Prostate gland (tissue), 2 donors: ENCODE measurements at regions not wholly inside any gene's neighbourhood (a gene's known extent, or its start where the extent isn't known, plus 50 kb on each side); places are given as distances from the start of the nearest gene placed in this dataset.
"Not testable (repeated sequence)": the region's sequence is repeated elsewhere in the genome, so short reads cannot be mapped to it uniquely, and the experiment has no call there.

Experiments
- POLR2A ChIP-seq: fragments of 450-650 bp; IDR thresholded peaks from one replicate; pipeline ENCODE4 v1.6.1; 2016; ENCODE audit warnings: antibody characterized with exemption, mild to moderate bottlenecking
- POLR2AphosphoS5 ChIP-seq: sonication (generic); formaldehyde crosslinking; IDR thresholded peaks from one replicate; pipeline ENCODE4 v1.6.1; 2017; ENCODE audit warnings: antibody characterized with exemption
- TF ChIP-seq, protein P1 (sequence below), 4 experiments: fragments of 200-600 bp in 2 of 4; fragments of 450-650 bp in 2 of 4; sonication (generic) in 2 of 4; IDR thresholded peaks; 1 replicate in 3 of 4; 2 replicates in 1 of 4; pipeline ENCODE4 v1.5.1; 2016 to 2019; ENCODE audit warnings: antibody characterized with exemption in 4 of 4, mild to moderate bottlenecking in 2 of 4, moderate library complexity in 2 of 4

DNA sequence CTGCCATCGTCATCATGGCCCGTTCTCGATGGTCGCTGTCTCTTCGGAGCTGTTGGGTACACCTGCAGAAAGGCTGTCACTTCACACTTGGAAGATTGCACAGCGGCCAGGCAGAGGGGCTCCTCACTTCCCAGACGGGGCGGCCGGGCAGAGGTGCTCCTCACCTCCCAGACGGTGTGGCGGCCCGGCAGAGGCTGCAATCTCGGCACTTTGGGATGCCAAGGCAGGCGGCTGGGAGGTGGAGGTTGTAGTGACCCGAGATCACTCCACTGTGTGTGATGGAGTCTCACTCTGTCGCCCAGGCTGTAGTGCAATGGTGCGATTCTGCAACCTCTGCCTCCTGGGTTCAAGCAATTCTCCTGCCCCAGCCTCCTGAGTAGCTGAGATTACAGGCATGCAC lies 192.4 kb downstream of the RTP5 start:
- not testable (repeated sequence) for TF ChIP-seq POLR2A, POLR2AphosphoS5
- TF ChIP-seq, protein P1, sequence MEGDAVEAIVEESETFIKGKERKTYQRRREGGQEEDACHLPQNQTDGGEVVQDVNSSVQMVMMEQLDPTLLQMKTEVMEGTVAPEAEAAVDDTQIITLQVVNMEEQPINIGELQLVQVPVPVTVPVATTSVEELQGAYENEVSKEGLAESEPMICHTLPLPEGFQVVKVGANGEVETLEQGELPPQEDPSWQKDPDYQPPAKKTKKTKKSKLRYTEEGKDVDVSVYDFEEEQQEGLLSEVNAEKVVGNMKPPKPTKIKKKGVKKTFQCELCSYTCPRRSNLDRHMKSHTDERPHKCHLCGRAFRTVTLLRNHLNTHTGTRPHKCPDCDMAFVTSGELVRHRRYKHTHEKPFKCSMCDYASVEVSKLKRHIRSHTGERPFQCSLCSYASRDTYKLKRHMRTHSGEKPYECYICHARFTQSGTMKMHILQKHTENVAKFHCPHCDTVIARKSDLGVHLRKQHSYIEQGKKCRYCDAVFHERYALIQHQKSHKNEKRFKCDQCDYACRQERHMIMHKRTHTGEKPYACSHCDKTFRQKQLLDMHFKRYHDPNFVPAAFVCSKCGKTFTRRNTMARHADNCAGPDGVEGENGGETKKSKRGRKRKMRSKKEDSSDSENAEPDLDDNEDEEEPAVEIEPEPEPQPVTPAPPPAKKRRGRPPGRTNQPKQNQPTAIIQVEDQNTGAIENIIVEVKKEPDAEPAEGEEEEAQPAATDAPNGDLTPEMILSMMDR (IDR thresholded peaks at IDR 0.05): not testable (repeated sequence)
